ENCODE measurements at regions not wholly inside any gene's neighbourhood (a gene's known extent, or its start where the extent isn't known, plus 50 kb on each side); places are given as distances from the start of the nearest gene placed in this dataset.
A peak's percentile ranks its signal among the peaks of the same experiment; 100 is the strongest.
"Not testable (repeated sequence)": the region's sequence is repeated elsewhere in the genome, so short reads cannot be mapped to it uniquely, and the experiment has no call there.

DNA sequence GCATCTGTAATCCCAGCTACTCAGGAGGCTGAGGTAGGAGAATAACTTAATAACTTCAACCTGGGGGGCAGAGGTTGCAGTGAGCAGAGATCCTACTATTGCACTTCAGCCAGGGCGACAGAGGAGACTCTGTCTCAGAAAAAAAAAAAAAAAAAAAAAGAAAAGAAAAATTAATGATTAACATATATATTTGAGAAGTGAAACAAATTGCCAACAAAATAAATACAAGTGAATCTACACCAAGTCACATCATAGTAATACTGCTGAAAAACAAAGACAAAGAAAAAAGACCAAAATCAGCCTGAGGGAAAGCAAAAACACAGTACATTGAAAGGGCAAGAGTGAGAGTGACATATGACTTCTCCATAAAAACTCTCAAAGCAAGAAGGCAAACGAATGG is 123.7 kb downstream of the CASP12 start:
- DNase-seq, result no peak

- peak; percentile 84 for DNase-seq
These were observed 125.4 kb downstream of the CASP12 start for GRCh38 chr11:104772806-104773241.

- no peak for DNase-seq
These were observed 126.5 kb downstream of the CASP12 start for GRCh38 chr11:104771763-104772162.

- not testable (repeated sequence) for DNase-seq
These were observed 127.2 kb downstream of the CASP12 start for GRCh38 chr11:104771046-104771445.

GRCh38 chr11:104765401-104766095 is 132.7 kb downstream of the CASP12 start:
- DNase-seq, result no peak

DNA sequence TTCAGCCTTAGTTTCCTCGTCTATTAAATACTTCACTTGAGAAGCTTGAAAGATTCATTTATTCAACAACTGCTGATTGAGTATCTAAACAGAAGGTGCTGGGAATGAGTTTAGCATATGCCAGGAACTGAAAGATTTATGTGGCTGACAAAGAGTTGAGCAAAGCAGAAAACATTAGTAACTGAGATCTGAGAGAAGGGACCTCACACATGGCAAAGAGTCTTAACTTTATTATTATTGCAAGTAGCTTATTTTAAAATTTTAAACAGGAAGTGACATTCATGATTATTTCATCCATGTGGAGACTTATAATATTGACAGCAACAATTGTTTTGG is 133.6 kb downstream of the CASP12 start:
- no peak for DNase-seq

- DNase-seq, result no peak
These were observed 134.1 kb downstream of the CASP12 start for GRCh38 chr11:104763930-104764709.

DNA sequence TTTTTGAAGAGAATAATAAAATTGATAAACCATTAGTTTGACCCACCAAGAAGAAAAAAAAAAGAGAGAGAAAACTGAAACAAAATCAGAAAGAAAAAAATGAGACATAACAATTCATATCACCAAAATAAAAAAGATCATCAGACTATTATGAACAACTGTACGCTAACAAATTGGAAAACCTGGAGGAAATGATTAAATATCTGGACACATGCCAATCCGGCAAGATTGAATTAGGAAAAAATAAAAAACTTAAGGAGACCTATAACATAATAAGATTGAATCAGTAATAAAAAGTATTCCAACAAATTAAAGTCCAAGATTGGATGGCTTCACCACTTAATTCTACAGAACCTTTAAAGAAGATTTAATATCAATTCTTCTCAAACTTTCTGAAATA is 136.7 kb downstream of the CASP12 start:
- no peak for DNase-seq

GRCh38 chr11:104759464-104759863 is 138.8 kb downstream of the CASP12 start:
- no peak for DNase-seq

DNA sequence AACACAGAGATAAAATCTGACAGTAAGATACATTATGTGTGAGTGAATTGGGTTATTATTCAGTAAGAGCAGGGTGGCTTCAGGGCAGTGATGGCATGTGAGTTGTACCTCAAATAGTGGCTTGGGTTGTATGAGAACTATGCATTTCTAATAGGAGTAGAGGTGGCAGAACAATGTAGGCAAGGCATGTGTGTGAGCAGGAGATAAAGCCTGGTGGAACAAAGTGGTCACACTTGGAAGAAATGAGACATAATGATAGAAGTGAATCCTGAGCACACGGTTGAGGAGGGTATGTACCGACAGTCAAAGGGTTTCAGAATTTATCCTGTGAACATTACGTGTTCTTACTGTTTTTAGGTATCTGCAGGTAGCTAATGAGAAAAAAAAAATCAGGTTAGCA is 159.3 kb downstream of the CASP12 start:
- no peak for DNase-seq

DNA sequence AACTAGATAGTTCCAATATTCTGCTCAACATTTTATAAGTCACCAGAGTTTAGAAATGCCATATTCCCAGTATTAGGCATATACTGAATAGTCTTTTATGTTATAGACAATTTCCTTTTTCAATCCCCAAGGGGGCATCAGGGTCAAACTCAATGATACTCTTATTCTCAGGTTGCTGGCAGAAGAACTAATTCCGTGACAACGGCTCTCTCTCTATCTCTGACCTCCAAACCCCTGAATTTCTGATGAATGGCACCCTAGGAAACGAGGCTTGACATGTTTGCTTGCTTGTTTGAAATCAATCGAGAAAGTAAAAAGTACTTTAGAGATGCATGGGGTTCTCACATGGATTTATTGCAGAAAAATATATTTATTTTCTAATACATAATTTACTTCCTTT is 160.1 kb downstream of the CASP12 start:
- DNase-seq, result no peak

- no peak for DNase-seq
These were observed 161.8 kb downstream of the CASP12 start for GRCh38 chr11:104736502-104736901.

DNA sequence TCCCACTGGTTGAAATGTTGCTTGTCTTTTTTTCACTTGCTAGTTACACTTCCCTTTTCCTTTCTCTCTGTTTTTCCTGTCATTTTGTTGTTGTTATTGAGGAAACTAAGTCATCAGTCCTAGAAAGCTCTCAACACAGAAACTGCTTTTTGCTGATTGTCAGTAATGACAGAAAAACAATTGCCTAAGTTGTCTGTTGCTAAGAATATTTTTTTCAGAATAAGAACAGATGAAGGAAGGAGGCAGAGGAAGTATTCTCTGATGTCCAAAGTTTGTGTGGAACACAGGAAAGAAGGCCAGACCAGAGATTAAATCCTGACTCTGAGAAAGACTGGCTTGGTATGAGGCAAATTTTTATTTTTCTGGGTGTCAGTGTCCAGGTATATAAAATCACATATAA is 163.3 kb downstream of the CASP12 start:
- DNase-seq, result no peak

GRCh38 chr11:104731890-104732289 is 166.4 kb downstream of the CASP12 start:
- no peak for DNase-seq

GRCh38 chr11:104728927-104729326 is 169.3 kb downstream of the CASP12 start:
- DNase-seq, result no peak

GRCh38 chr11:104727768-104728167 is 170.5 kb downstream of the CASP12 start:
- no peak for DNase-seq

DNA sequence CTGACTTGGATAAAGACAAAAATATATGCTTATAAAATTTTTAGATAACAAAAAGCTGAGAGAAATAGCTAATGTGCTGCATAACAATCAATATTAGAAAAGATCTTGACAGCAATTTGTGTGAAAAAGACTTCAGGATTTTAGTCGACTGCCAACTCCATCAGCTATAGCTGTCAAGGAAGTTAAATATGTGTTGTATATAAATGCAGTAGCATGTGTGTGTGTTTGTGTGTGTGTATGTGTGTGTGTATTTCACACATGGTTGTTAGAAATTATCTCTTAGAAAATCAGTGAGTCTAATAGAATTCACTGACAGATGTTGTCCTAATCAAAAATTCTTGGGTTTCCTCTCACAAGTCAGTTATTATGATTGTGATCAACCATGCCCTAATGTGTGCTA is 171.2 kb downstream of the CASP12 start:
- DNase-seq, result no peak

DNA sequence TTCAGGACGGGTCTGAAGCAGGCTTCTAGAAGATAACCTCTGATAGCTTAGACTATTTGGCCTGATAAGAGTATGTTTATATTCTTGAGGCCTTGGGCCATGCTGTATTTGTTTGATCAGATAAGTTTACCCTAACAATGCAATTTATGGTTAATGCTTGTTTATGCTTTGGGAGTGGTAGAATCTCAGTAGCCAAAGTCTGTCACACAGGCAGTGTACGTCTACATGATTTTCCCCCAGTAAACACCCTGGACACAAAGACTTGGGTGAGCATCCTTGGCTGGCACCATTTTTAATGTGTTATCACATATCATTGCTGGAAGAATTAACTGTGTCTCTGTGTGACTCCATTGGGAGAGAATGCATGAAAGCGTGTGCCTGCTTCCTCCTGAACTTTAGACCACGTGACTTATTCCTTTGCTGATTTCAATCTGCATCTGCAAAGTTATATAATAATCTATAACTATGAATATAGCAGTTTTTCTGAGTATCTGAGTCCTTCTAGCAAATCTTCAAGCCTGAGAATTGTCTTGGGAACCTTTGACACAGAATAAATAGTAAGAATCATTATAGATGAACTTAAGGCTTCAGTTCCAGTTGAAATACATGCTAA is 172.4 kb downstream of the CASP12 start:
- DNase-seq, result no peak

DNA sequence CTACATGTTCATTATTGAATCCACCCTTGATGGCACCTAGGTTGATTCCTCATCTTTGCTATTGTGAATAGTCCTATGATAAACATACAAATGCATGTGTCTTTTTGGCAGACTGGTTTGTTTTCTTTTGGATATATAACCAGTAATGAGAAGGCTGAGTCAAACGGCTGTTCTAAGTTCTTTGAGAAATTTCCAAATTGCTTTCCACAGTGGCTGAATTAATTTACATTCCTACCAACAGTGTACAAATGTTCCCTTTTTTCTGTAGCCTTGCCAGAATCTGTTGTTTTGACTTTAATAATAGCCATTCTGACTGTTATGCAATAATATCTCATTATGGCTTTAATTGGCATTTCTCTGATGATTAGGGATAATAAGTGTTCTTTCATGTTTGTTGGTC is 184.9 kb downstream of the CASP12 start:
- DNase-seq, result no peak

DNA sequence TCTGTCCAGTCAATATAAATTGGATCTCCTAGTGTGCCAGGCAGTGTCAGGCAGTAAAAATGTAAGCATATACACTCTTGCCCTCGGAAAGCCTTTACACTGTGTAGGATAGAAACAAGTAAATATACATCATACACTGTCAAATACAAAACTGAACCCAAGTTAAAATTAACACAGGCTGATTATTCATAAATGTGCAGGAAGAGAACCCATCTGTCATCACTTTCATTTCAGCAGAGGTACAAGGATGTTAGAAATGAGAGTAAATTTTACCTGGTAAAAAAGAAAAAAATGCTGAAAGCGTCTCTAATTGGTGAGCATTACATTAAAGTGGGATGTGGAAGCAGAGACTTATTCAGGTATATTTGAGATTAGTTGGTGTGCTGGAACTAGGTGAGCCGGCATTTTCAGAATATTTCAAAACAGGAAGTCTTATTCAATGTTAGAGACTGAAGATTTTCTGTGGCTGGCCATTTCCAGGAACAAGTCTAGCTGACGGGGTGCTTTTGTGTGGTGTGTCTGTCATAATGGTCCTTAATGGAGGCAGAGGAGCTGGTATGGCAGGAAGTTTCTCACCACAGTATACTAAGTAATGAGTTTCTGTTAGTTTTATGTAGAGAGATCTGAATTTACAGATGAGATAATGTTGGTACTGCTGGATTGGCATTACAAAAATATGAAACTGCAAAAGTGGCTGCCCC is 192.6 kb downstream of the CASP12 start:
- peak; percentile 18 for DNase-seq

DNA sequence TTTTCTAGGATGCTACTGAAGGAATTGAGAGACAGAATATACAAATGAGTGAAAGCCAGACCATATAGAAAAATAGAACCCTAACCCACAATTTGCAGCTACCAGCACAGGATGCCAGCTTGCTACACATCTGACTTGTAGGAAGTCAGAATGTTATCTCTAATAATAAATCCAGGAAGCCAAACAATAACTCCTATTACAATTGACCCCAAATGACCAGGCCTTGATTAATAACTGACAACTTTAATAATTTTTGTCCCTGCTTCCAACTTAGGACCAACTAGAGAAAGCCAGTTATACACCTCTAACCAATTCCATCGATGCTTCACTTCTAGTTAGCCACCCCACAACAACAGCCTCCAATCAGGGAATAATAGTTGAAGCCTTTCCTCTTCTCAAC is 193.4 kb downstream of the CASP12 start:
- no peak for DNase-seq

GRCh38 chr11:104704146-104704830 is 194.0 kb downstream of the CASP12 start:
- no peak for DNase-seq

- DNase-seq, result peak; percentile 72
These were observed 197.7 kb downstream of the CASP12 start for GRCh38 chr11:104700609-104701008.
